Astrocyte of the spinal cord (primary cell): ENCODE measurements at regions not wholly inside any gene's neighbourhood (a gene's known extent, or its start where the extent isn't known, plus 50 kb on each side); places are given as distances from the start of the nearest gene placed in this dataset.

ENCODE experiments used
- DNase-seq: peaks from one replicate; pipeline ENCODE4 v3.0.0; 2011; ENCODE audit warnings: low read depth, low spot score
- H3K4me3 ChIP-seq: 2 replicates; pipeline ENCODE4 v1.5.1; 2011; ENCODE audit warnings: low read depth, mild to moderate bottlenecking, low read length, moderate library complexity
- CTCF ChIP-seq: IDR thresholded peaks from 2 replicates; pipeline ENCODE4 v1.5.1; 2012; ENCODE audit warnings: low read depth, mild to moderate bottlenecking, low read length, inconsistent platforms
- in situ Hi-C: cut with HindIII; loops from 2 replicates; pipeline ENCODE4 v1.10.0; 2017; ENCODE audit warnings: low sequenced_read_pairs

- no peak for TF ChIP-seq CTCF
- in situ Hi-C loops, result no loop called here
- no peak for DNase-seq
- H3K4me3 ChIP-seq, result no peak overlapping the region
These were observed 732.1 kb downstream of the STIM2 start for GRCh38 chr4:27592738-27593137.

- no peak overlapping the region for H3K4me3 ChIP-seq
- TF ChIP-seq CTCF, result no peak
- no peak for DNase-seq
- in situ Hi-C loops, result no loop called here
These were observed 734.3 kb downstream of the STIM2 start for GRCh38 chr4:27594922-27595321.

GRCh38 chr4:27595571-27596360 is 735.1 kb downstream of the STIM2 start:
- no peak overlapping the region for H3K4me3 ChIP-seq
- in situ Hi-C loops, result no loop called here
- DNase-seq, result no peak
- TF ChIP-seq CTCF, result no peak

- in situ Hi-C loops, result no loop called here
- TF ChIP-seq CTCF, result no peak
- no peak for DNase-seq
These were observed 741.5 kb downstream of the STIM2 start for GRCh38 chr4:27602172-27602571.

GRCh38 chr4:27604692-27605091 is 744.1 kb downstream of the STIM2 start:
- H3K4me3 ChIP-seq, result no peak overlapping the region
- in situ Hi-C loops, result no loop called here
- no peak for TF ChIP-seq CTCF
- no peak for DNase-seq

More at GRCh38 chr4:27602172-27602571, 741.5 kb downstream of the STIM2 start:
- H3K4me3 ChIP-seq, result no peak overlapping the region

- DNase-seq, result no peak
- in situ Hi-C loops, result no loop called here
- H3K4me3 ChIP-seq, result no peak overlapping the region
- TF ChIP-seq CTCF, result no peak
These were observed 755.5 kb downstream of the STIM2 start for GRCh38 chr4:27616166-27616565.

- DNase-seq, result no peak
These were observed 758.8 kb downstream of the STIM2 start for GRCh38 chr4:27619435-27619834.

More at GRCh38 chr4:27619435-27619834, 758.8 kb downstream of the STIM2 start:
- no peak for TF ChIP-seq CTCF
- H3K4me3 ChIP-seq, result no peak overlapping the region
- in situ Hi-C loops, result no loop called here
